HG03354 (cell line): ENCODE measurements at regions not wholly inside any gene's neighbourhood (a gene's known extent, or its start where the extent isn't known, plus 50 kb on each side); places are given as distances from the start of the nearest gene placed in this dataset.

Source experiments
- ATAC-seq: cut with Tn5 transposase; IDR thresholded peaks from one replicate; pipeline ENCODE4 v1.9.1; 2021; ENCODE audit warnings: mild to moderate bottlenecking; ENCODE audit not compliant: unreplicated experiment, poor library complexity, severe bottlenecking

DNA sequence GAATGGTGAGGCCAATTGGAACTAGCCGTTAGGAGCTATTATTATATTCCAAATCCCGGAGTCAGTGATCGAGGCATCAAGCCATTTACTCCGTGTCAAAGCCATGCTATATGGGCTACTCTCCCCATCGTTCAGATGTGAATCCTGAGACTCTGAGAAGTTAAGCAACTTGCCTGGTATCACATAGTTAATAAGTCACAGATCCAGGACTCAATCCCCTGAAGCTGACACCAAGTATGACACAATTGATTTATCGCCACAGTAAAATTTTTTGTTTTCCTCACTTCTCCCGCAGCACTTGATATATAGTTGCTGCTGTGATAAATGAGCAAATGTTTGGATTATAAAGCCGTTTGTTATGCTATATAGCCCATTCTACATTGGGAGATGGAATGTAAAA, 50.8 kb upstream of the TSHZ2 start:
- no peak for ATAC-seq

GRCh38 chr20:52918311-52918710, 53.8 kb upstream of the TSHZ2 start:
- no peak for ATAC-seq

DNA sequence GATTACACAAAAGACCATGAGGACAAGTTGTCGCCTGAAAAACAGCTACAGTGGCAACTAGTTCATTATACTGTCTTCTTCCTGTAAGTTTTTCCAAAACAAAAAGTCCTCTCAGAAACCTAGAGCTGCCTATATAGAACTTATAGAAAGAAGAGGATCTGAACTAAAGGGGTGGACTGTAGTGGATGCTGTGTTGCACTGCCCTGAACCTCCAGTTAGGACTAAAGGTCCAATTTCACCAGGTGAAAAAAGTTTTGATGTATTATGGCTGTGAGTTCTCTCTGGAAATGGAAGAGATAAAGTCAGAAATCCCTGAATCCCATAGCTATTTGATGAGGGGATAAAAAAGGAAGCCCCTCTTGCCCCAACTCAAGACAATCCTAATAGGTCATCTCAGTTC, 56.6 kb upstream of the TSHZ2 start:
- ATAC-seq: no peak

GRCh38 chr20:52914870-52915269, 57.3 kb upstream of the TSHZ2 start:
- ATAC-seq: no peak

DNA sequence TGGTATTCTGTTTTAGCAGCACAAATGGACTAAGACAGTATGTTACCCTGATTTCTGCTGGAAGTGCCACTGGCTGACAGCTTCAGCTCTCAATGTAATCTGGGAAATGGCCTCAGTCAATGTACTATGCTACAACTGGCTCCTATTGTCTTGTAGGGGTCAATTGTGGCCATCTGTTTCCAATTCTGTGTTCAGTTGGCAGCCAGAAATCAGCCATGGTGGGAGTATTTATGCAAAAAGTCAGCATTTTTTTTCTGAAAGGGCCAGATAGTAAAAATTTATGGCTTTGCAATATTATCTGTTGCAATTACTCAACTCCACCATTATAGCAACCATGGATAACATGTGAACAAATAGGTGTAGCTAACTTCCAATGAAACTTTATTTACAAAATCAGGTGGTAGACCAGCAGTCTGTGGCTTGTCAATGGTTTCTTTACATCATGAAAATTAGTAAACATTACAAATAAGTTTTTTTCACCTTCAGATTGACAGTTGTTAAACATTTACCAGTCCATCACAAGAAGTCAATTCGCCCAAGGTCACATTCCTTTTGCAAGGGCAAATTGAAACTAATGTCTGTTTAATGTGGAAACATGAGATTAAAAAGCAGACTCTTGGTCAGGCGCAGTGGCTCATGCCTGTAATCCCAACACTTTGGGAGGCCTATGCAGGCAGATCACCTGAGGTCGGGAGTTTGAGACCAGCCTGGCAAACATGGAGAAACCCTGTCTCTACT, 58.3 kb upstream of the TSHZ2 start:
- no peak for ATAC-seq

DNA sequence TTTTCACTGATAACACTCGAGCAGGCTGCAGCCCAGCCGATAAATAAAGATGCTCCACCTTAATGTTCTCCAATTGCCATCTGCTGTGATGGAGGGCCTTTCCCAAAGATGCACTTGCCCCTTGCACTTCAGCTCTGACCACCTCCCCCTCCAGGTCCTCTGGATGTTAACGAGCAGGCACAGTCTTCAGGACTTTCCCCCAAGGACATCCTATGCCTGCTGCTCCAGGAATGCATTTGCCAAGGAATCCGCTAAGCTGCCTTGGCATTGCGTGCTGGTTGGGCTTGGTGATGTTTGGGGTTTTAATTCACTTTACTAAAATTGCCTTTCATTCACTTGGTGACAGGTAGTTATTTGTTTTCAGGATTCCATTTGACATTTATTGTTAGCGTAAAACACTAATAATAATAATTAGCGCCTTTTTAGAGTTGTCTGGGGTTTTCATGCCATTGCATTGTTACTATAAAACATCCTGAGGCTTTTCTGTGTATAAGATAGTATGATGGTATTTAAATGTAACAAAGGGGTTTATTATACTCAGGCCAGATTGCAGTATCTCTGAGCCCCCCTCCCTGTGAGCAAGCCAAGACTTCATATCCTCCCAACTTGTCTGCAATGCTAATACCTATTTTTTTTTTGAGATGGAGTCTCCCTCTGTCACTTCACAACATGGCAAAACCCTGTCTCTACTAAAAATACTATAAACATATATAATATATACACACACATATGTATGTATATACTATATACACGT, 66.7 kb upstream of the TSHZ2 start:
- ATAC-seq: no peak

DNA sequence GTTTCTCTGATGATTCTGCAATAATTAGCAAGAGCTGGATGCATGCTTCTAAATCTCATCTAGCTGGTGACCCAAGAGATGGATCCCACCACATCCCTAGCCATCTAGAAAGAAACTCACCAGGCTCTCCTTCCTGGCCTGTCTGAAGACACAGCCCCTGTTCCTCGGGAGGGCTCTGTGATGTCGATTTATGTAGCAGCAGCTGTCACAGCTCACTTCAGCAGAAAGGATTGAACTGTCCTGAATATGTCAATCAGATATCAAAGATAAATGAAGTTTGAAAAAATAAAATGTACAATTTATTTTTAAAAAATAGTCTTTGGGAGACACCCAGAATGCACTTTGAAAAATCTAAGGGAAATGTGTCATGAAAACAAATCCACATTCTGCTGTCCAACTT, 67.3 kb upstream of the TSHZ2 start:
- no peak for ATAC-seq

GRCh38 chr20:52899041-52899608, 73.0 kb upstream of the TSHZ2 start:
- ATAC-seq: no peak

DNA sequence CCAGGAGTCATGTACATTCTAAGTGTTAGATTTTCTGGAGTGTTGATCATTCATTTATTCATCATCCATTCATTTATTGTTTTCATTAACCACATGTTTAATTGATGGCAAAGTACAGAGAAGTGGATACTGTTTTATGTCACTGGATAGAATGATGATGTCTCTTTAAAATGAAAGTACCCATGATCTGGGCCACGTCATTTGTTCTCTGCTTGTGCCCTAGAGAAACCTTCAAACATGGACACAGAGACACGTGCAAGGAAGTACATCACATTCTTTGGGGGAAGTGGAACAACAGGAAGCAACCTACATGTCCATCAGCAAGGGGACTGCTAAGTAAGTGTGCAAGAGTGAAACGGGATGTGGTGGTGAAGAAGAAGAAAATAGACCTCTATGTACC, 75.8 kb upstream of the TSHZ2 start:
- no peak for ATAC-seq

GRCh38 chr20:52895701-52896100, 76.5 kb upstream of the TSHZ2 start:
- ATAC-seq: no peak

GRCh38 chr20:52895235-52895634, 76.9 kb upstream of the TSHZ2 start:
- no peak for ATAC-seq

GRCh38 chr20:52893498-52893897, 78.7 kb upstream of the TSHZ2 start:
- no peak for ATAC-seq

DNA sequence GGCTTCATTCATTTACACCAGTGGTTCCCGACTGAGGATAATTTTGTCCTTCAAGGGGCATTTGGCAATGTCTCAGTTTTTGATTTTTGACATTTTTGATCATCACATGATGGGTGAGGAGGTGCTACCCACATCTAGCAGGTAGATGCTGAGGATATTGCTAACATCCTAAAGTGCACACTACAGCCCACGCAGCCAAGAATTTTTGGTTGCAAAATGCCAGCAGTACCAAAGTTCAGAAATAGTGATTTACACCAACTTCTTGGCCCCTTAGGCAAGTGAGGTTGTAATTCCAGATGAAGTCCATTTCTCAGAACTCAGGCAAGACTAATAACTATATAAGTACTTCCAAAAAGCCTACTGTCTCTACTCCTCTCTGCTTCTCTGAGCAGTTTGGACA, 80.1 kb upstream of the TSHZ2 start:
- ATAC-seq: no peak

DNA sequence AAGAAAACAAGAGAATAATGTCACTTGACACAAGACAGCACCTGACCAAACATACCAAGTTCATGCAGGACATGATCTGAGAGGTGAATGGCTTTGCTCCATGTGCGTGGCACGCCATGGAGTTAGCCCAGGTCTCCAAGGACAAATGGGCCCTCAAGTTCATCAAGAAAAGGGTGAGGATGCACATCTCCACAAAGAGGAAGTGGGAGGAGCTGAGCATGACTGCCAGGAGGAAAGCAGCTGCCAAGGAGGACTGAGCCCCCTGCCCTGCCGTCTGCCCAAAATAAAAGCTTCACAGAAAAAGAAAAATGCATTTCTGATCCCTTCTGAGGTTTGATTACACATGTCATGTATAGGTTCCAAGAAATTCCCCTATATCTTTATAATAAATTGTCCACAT, 82.0 kb upstream of the TSHZ2 start:
- ATAC-seq: no peak

GRCh38 chr20:52889225-52889624, 82.9 kb upstream of the TSHZ2 start:
- ATAC-seq: no peak

- ATAC-seq: no peak
These were observed 84.1 kb upstream of the TSHZ2 start for GRCh38 chr20:52888096-52888495.

- ATAC-seq: no peak
These were observed 91.2 kb upstream of the TSHZ2 start for GRCh38 chr20:52880997-52881396.

DNA sequence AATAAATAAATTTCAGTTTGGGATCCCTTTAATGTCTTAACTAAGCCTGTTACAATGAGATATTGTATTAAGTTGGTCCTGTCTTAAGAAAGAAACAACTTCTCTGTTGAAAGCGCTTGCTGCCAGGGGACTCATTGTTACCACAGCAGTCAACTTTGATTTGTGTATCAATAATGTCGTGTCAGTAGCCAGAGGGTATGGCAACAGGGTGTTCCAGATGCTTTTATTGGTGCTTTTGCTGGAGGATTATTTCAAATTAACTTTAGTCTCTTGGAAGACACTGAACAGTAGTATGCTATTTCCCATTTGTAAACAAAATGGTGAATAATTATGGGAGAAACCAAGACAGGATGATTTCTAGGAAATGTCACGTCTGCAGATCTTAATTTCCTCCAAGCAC, 91.9 kb upstream of the TSHZ2 start:
- no peak for ATAC-seq

- no peak for ATAC-seq
These were observed 97.9 kb upstream of the TSHZ2 start for GRCh38 chr20:52874241-52874640.

- no peak for ATAC-seq
These were observed 102.3 kb upstream of the TSHZ2 start for GRCh38 chr20:52869698-52870501.
